ENCODE measurements at regions not wholly inside any gene's neighbourhood (a gene's known extent, or its start where the extent isn't known, plus 50 kb on each side); places are given as distances from the start of the nearest gene placed in this dataset.
"Not testable (repeated sequence)": the region's sequence is repeated elsewhere in the genome, so short reads cannot be mapped to it uniquely, and the experiment has no call there.

DNA sequence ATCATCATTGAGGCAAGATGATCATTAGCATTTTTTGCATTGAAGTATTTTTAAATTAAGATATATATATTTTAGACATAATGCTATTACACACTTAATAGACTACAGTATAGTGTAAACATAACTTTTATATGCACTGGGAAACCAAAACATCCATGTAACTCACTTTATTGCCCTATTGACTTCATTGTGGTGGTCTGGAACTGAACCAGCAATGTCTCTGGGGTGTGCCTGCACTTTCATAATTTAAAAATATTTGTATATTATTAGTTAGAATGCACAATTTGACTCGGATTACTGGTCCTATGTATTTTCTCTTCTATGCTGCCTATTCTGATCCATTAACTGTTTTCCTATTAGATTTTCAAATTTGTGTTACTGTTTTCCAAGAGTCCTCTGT lies 109.1 kb upstream of the SPATA12 start:
- no peaks in the 10 kb centered on the region for H3K27me3 Mint-ChIP-seq (ENCODE audit: low read depth)
- DNase-seq = no peak
- intact Hi-C loops (cut with micrococcal nuclease) = no loop called here
- peaks cover 3% of the 10 kb centered on the region for H3K36me3 Mint-ChIP-seq (ENCODE audit: low read depth)
- no peak overlapping the region for H3K4me3 Mint-ChIP-seq
- CTCF ChIA-PET = no interaction called here
- no peaks in the 10 kb centered on the region for H3K4me1 Mint-ChIP-seq (ENCODE audit: low read depth)
- H3K9me3 Mint-ChIP-seq = peaks cover 9% of the 10 kb centered on the region
- no peak overlapping the region for H3K27ac Mint-ChIP-seq

DNA sequence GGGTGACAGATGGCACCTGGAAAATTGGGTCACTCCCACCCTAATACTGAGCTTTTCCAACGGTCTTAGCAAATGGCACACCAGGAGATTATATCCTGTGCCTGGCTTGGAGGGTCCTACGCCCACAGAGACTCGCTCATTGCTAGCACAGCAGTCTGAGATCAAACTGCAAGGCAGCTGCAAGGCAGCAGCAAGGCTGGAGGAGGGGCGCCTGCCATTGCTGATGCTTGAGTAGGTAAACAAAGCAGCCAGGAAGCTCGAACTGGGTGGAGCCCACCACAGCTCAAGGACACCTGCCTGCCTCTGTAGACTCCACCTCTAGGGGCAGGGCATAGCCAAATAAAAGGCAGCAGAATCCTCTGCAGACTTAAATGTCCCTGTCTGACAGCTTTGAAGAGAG lies 115.1 kb upstream of the SPATA12 start:
- intact Hi-C loops (cut with micrococcal nuclease); CTCF ChIA-PET; DNase-seq; H3K4me3 Mint-ChIP-seq; H3K27ac Mint-ChIP-seq; H3K36me3 Mint-ChIP-seq (ENCODE audit: low read depth); H3K27me3 Mint-ChIP-seq (ENCODE audit: low read depth): not testable (repeated sequence)
- Mint-ChIP-seq H3K9me3 (peaks cover 12% of the 10 kb centered on the region), H3K4me1 (ENCODE audit: low read depth) (peaks cover 21% of the 10 kb centered on the region)

DNA sequence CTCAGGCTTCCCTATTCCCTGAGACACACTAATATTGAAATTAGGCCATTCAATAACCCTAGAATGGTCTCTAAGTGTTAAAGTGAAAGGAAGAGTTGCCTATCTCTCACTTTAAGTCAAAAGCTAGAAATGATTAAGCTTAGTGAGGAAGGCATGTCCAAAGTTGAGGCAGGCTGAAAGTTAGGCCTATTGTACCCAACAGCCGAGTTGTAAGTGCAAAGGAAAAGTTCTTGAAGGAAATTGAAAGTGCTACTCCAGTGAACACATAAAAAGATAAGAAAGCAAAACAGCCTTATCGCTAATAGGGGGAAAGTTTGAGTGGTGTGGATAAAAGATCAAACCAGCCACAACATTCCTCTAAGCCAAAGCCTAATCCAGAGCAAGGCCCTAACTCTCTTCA lies 117.9 kb upstream of the SPATA12 start:
- CTCF ChIA-PET = interaction anchor here (0.8 to 1.8 kb wide), 6 partner anchors 9 to 144 kb away, joined by 3 to 5 read pairs (median 4); no protein-coding TSS in a partner anchor
- intact Hi-C loops (cut with micrococcal nuclease) = loop anchor here (1.0 kb wide), 2 partner anchors 12 to 26 kb away; no protein-coding TSS in a partner anchor
- Mint-ChIP-seq H3K27me3 (ENCODE audit: low read depth) (peaks cover 2% of the 10 kb centered on the region), H3K27ac (no peak overlapping the region), H3K36me3 (ENCODE audit: low read depth) (peaks cover 6% of the 10 kb centered on the region), H3K4me1 (ENCODE audit: low read depth) (peaks cover 23% of the 10 kb centered on the region), H3K9me3 (peaks cover 12% of the 10 kb centered on the region), H3K4me3 (no peak overlapping the region)
- DNase-seq = peak; percentile 30

DNA sequence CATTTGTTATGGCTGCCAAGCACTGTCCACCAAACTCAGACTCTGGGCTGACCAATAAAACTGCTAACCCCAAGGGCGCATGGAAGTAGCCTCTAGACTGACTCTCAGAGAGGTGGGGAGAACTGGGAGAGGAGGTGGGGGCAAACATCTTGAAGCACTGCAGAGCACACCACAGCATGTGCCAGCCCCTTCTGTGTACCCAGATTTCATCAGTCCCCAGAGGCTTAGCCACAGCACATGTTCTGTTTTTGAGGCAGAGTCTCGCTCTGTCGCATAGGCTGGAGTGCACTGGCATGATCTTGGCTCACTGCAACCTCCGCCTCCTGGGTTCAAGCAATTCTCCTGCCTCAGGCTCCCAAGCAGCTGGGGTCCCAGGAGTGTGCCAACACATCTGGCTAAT lies 119.5 kb upstream of the SPATA12 start:
- Mint-ChIP-seq H3K27ac (no peak overlapping the region), H3K36me3 (ENCODE audit: low read depth) (peaks cover 3% of the 10 kb centered on the region), H3K4me1 (ENCODE audit: low read depth) (peaks cover 23% of the 10 kb centered on the region), H3K4me3 (no peak overlapping the region), H3K9me3 (no peaks in the 10 kb centered on the region), H3K27me3 (ENCODE audit: low read depth) (no peaks in the 10 kb centered on the region)
- intact Hi-C loops (cut with micrococcal nuclease) = no loop called here
- CTCF ChIA-PET = no interaction called here
- no peak for DNase-seq

DNA sequence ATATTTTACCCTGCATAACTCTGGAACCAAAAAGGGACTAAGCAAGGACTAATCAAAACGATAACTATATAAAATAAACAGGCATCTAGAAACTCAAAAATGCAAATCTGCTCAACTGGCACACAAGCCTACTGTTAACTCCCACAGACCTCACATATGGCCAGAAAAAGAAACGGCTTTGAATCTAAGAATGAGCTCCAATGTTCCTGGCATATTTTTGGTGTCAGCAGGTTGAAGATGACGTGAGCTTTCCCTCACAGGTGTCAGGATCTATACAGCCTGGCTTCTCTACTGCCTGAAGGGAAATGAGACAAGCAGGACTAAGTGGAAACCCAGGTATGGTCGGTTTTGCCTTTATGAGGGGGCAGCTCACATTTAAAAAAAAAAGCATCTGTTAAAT lies 120.1 kb upstream of the SPATA12 start:
- peaks cover 3% of the 10 kb centered on the region for H3K36me3 Mint-ChIP-seq (ENCODE audit: low read depth)
- H3K27ac Mint-ChIP-seq = no peak overlapping the region
- H3K4me1 Mint-ChIP-seq (ENCODE audit: low read depth) = peaks cover 23% of the 10 kb centered on the region
- DNase-seq = no peak
- intact Hi-C loops (cut with micrococcal nuclease) = no loop called here
- no peak overlapping the region for H3K4me3 Mint-ChIP-seq
- no peaks in the 10 kb centered on the region for H3K27me3 Mint-ChIP-seq (ENCODE audit: low read depth)
- H3K9me3 Mint-ChIP-seq = no peaks in the 10 kb centered on the region
- CTCF ChIA-PET = interaction anchor here (0.5 kb wide), 1 partner anchor 31 kb away, joined by 5 read pairs; no protein-coding TSS in a partner anchor

DNA sequence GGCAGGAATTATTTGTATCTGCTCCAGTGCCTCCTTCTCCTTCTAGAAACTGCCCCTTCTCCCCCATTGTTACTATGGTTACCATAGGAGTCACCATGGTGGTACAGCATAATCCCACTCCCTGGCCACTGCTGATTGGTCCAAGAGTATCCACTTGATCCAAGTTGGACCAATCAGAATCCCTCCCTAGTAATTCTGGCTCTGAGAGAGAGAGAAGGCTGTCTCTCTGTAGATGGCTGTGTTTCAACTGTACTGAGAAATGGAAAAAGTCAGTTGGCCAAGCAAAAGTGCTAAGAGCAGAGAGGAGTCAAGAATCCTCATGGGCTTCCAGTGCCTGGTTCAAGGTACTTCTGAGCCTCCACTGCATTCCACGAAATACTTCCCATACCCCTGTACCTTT lies 120.6 kb upstream of the SPATA12 start:
- intact Hi-C loops (cut with micrococcal nuclease) = no loop called here
- no peaks in the 10 kb centered on the region for H3K27me3 Mint-ChIP-seq (ENCODE audit: low read depth)
- H3K4me1 Mint-ChIP-seq (ENCODE audit: low read depth) = peaks cover 18% of the 10 kb centered on the region
- no peaks in the 10 kb centered on the region for H3K9me3 Mint-ChIP-seq
- H3K36me3 Mint-ChIP-seq (ENCODE audit: low read depth) = peaks cover under 1% of the 10 kb centered on the region
- no peak overlapping the region for H3K4me3 Mint-ChIP-seq
- H3K27ac Mint-ChIP-seq = no peak overlapping the region
- no peak for DNase-seq
- CTCF ChIA-PET = interaction anchor here (0.5 kb wide), 1 partner anchor 32 kb away, joined by 5 read pairs; no protein-coding TSS in a partner anchor

DNA sequence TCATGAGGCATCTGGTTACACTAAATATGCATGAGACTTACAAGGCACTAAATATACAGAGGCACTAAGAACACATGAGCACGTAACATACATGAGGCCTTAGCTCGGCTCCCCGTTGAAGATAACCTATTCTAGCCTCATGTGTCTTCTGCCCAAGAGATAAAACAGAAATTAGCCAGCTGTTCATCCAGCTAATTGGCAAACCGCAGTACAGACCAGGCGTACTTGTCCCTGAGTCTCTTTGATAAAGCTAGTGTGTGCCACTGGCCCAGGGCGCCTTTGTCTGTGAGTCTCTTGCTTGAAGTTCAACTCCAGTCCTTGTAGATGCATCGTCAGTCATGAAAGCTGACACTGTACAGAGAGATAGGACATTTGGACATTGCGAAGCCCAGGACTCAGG lies 121.9 kb upstream of the SPATA12 start:
- Mint-ChIP-seq H3K4me1 (ENCODE audit: low read depth) (peaks cover 21% of the 10 kb centered on the region), H3K4me3 (no peak overlapping the region), H3K27ac (no peak overlapping the region), H3K9me3 (peaks cover 6% of the 10 kb centered on the region), H3K27me3 (ENCODE audit: low read depth) (no peaks in the 10 kb centered on the region), H3K36me3 (ENCODE audit: low read depth) (peaks cover 5% of the 10 kb centered on the region)
- CTCF ChIA-PET = interaction anchor here (1.2 kb wide), 1 partner anchor 50 kb away, joined by 3 read pairs; no protein-coding TSS in a partner anchor
- no peak for DNase-seq
- intact Hi-C loops (cut with micrococcal nuclease) = no loop called here

DNA sequence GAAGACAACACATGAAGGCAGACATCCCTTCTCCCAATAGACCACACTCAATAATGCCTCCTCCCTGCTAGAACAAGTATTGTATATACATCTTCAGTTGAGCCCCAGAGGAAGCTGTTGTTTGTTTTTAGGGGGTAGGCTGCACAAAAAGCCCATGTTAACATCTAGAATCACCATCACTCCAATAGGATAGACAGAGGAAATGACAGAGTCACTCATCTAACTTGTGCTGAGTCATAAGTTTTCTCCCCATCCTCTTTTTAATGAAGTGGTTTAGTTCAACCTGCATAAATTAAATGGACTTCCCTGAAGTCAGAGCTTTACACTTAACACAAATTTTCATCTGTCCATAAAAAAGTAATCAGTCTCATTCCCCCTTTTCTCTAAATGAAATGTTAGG lies 122.9 kb upstream of the SPATA12 start:
- Mint-ChIP-seq H3K36me3 (ENCODE audit: low read depth) (peaks cover 9% of the 10 kb centered on the region), H3K4me1 (ENCODE audit: low read depth) (peaks cover 13% of the 10 kb centered on the region), H3K27ac (no peak overlapping the region), H3K4me3 (no peak overlapping the region), H3K9me3 (peaks cover 12% of the 10 kb centered on the region), H3K27me3 (ENCODE audit: low read depth) (no peaks in the 10 kb centered on the region)
- CTCF ChIA-PET = interaction anchor here (0.6 to 1.2 kb wide), 2 partner anchors 12 to 20 kb away, joined by 3 read pairs; no protein-coding TSS in a partner anchor
- intact Hi-C loops (cut with micrococcal nuclease) = no loop called here
- DNase-seq = no peak

DNA sequence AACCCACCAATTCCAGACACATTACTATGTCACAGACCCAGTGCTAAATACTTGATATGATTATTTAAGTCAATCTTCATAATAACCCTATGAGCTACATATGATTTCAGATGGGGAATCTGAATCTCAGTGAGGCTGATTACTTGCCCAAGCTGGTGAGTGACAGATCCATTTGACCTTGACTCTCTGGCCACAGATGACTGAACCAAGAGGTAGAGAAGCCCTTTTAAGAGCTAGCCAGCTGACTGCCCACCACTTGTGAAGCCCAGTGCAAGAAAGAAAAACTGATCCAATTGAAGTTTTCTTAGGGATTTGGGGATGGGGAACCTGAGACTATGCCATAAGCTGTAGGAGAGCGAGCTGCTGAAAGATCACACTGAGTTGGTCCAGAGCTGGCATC lies 124.7 kb upstream of the SPATA12 start:
- CTCF ChIA-PET = no interaction called here
- Mint-ChIP-seq H3K4me3 (no peak overlapping the region), H3K27me3 (ENCODE audit: low read depth) (no peaks in the 10 kb centered on the region), H3K4me1 (ENCODE audit: low read depth) (peaks cover 21% of the 10 kb centered on the region), H3K27ac (no peak overlapping the region), H3K36me3 (ENCODE audit: low read depth) (peaks cover 9% of the 10 kb centered on the region), H3K9me3 (peaks cover 12% of the 10 kb centered on the region)
- no peak for DNase-seq
- intact Hi-C loops (cut with micrococcal nuclease) = no loop called here

DNA sequence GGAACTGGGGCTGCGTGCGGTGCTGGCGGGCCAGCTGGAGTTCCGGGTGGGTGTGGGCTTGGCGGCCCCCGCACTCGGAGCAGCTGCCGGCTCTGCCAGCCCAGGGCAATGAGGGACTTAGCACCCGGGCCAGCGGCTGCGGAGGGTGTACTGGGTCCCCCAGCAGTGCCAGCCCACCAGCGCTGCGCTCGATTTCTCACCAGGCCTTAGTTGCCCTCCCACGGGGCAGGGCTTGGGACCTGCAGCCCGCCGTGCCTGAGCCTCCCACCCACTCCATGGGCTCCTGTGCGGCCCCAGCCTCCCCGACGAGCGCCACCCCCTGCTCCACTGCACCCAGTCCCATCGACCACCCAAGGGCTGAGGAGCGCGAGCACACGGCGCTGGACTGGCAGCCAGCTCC lies 126.0 kb upstream of the SPATA12 start:
- peaks cover 12% of the 10 kb centered on the region for H3K9me3 Mint-ChIP-seq
- H3K27ac Mint-ChIP-seq; intact Hi-C loops (cut with micrococcal nuclease); DNase-seq; H3K4me3 Mint-ChIP-seq; CTCF ChIA-PET; H3K36me3 Mint-ChIP-seq (ENCODE audit: low read depth); H3K27me3 Mint-ChIP-seq (ENCODE audit: low read depth): not testable (repeated sequence)
- peaks cover 34% of the 10 kb centered on the region for H3K4me1 Mint-ChIP-seq (ENCODE audit: low read depth)

DNA sequence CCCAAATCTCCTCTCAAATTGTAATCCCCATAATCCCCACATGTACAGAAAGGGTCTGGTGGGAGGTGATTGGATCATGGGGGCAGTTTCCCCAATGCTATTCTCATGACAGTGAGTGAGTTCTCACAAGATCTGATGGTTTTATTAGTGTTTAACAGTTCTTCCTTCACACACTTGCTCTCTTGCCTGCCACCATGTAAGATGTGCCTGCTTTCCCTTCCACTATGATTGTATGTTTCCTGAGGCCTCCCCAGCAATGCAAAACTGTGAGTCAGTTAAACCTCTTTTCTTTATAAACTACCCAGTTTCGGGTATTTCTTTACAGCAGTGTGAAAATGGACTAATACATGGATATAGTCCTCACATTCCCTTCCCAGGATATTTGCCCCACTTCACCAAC lies 126.7 kb upstream of the SPATA12 start:
- CTCF ChIA-PET = no interaction called here
- no peaks in the 10 kb centered on the region for H3K27me3 Mint-ChIP-seq (ENCODE audit: low read depth)
- peaks cover 9% of the 10 kb centered on the region for H3K36me3 Mint-ChIP-seq (ENCODE audit: low read depth)
- peaks cover 41% of the 10 kb centered on the region for H3K4me1 Mint-ChIP-seq (ENCODE audit: low read depth)
- peaks cover 12% of the 10 kb centered on the region for H3K9me3 Mint-ChIP-seq
- no peak overlapping the region for H3K4me3 Mint-ChIP-seq
- H3K27ac Mint-ChIP-seq = no peak overlapping the region
- intact Hi-C loops (cut with micrococcal nuclease) = no loop called here
- peak; percentile 52 for DNase-seq

DNA sequence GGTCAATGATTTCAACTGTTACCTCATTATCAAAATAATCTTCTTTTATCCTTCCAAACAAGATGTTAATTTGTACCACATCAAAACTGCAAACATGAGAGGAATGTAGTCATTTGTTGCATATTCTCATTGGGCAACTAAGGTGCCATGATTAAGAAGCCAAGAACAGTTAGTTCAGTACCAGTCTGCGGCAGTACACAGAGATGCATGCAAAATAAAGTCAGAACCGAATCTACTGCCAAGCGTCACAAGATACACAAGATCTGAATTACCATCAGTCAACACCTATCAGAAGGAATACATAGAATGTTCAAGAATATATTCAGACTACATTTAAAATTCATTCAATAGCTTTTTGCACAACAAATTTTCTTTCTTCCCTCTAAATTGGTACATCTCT lies 127.6 kb upstream of the SPATA12 start:
- peaks cover 51% of the 10 kb centered on the region for H3K4me1 Mint-ChIP-seq (ENCODE audit: low read depth)
- H3K36me3 Mint-ChIP-seq (ENCODE audit: low read depth) = peaks cover 9% of the 10 kb centered on the region
- intact Hi-C loops (cut with micrococcal nuclease) = no loop called here
- H3K27ac Mint-ChIP-seq = no peak overlapping the region
- H3K9me3 Mint-ChIP-seq = peaks cover 12% of the 10 kb centered on the region
- H3K27me3 Mint-ChIP-seq (ENCODE audit: low read depth) = no peaks in the 10 kb centered on the region
- CTCF ChIA-PET = interaction anchor here (0.7 kb wide), 2 partner anchors 10 to 55 kb away, joined by 3 to 4 read pairs; no protein-coding TSS in a partner anchor
- H3K4me3 Mint-ChIP-seq = no peak overlapping the region
- DNase-seq = no peak

DNA sequence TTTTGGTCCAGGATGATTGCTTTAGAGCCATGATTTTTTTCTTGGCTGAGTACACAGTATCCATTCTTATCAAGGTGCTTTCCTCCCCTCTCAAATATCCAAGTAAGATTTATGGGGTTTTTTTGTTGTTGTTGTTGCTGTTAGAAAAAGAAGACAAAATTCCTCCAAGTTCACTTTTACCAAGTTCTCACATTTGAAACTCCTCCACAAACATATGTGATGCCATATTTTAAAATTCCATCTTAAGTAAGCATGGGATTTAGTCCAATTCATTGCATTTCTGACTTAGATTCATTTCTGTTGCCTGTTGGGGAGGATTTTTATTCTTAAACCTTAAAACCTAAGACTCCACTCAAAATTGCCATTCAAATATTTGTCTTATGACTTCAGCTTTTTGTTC lies 128.6 kb upstream of the SPATA12 start:
- H3K4me1 Mint-ChIP-seq (ENCODE audit: low read depth) = peaks cover 54% of the 10 kb centered on the region
- no peak overlapping the region for H3K27ac Mint-ChIP-seq

More for the DNA sequence above, 128.6 kb upstream of the SPATA12 start:
- Mint-ChIP-seq H3K36me3 (ENCODE audit: low read depth) (peaks cover 9% of the 10 kb centered on the region), H3K4me3 (no peak overlapping the region), H3K27me3 (ENCODE audit: low read depth) (no peaks in the 10 kb centered on the region), H3K9me3 (peaks cover 12% of the 10 kb centered on the region)
- no peak for DNase-seq
- intact Hi-C loops (cut with micrococcal nuclease) = loop anchor here (2.0 kb wide), 2 partner anchors 45 to 53 kb away; no protein-coding TSS in a partner anchor
- CTCF ChIA-PET = no interaction called here

Data from activated naive CD4-positive, alpha-beta T cell treated with anti-CD3 and anti-CD28 coated beads for 36 hours (primary cell).